NCI-H2196 treated with DMSO at 0.1 percent for 48 hours (cell line): ENCODE measurements at regions not wholly inside any gene's neighbourhood (a gene's known extent, or its start where the extent isn't known, plus 50 kb on each side); places are given as distances from the start of the nearest gene placed in this dataset.

Experiments
- DNase-seq: peaks from one replicate; lab custom pipeline; 2025; ENCODE audit not compliant: unreplicated experiment; lab: John Stamatoyannopoulos, UW

- DNase-seq = no peak
Observed at GRCh38 chr6:169971081-169971861, 219.8 kb downstream of the ERMARD start.

GRCh38 chr6:169970306-169970988 is 219.0 kb downstream of the ERMARD start:
- DNase-seq = no peak

GRCh38 chr6:169969372-169970099 is 218.1 kb downstream of the ERMARD start:
- DNase-seq = no peak

GRCh38 chr6:169968541-169969270 is 217.3 kb downstream of the ERMARD start:
- DNase-seq = no peak

DNA sequence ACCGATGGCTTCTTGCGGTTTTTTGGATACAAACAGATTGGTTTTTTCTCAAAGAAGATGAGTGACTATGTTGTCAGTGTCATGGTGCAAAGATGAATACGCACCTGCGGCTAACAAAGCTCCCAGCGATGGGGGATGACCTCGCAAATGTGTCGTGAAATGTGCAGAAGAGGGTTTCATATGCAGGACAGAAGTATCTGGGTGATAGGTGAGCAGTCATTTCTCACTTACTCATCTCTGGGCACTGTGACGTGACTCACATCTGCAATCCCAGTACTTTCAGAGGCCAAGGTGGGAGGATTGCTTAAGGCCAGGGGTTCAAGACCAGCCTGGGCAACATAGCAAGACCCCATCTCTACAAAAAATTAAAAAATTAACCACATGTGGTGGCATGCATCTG is 216.3 kb downstream of the ERMARD start:
- no peak for DNase-seq

GRCh38 chr6:169966312-169967181 is 215.1 kb downstream of the ERMARD start:
- DNase-seq = no peak

GRCh38 chr6:169965657-169966311 is 214.4 kb downstream of the ERMARD start:
- no peak for DNase-seq

GRCh38 chr6:169965239-169965638 is 213.8 kb downstream of the ERMARD start:
- no peak for DNase-seq

GRCh38 chr6:169964486-169965180 is 213.2 kb downstream of the ERMARD start:
- no peak for DNase-seq

GRCh38 chr6:169963581-169964297 is 212.3 kb downstream of the ERMARD start:
- no peak for DNase-seq

DNA sequence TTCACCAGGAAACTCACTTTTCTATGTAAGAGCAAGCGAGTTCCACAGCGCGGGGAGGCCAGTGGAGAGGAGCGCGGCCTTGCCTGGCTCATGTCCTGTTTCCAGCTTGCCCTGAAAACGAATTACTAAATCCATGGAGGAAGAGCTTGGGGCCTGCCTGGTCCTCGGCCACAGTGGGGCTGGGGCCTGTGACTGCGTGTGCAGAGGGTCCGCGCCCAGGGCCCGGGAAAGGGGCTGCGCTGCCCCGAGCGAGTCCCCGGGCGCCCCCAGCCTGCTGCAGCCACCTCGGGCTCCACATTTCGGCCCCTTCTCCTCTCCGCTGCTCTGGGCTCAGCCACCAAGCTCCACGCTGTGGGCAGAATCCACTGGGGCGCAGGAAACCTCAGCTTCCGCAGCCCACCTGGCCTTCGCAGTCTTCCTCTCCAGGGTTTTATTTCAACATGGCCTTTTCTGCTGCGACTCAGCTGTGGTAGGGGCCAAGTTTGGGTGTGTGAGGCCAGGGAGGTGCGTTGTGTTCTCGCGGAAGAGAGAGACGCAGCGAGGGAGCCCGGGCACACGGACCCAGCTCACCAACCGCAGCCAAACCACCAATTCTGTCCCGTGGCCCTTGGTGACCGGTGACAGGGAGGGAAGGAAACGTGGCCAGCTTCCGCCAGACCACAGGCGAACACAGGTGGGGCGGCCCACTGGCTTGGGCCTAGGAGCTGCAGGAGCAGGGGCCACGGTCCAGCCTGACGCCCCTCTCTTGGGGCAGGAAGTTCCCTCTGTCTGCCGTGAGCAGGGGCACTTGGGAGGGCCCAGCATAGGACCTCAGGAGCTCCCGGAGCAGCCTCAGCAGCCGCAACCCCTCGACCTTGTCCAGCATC is 211.4 kb downstream of the ERMARD start:
- DNase-seq = no peak

DNA sequence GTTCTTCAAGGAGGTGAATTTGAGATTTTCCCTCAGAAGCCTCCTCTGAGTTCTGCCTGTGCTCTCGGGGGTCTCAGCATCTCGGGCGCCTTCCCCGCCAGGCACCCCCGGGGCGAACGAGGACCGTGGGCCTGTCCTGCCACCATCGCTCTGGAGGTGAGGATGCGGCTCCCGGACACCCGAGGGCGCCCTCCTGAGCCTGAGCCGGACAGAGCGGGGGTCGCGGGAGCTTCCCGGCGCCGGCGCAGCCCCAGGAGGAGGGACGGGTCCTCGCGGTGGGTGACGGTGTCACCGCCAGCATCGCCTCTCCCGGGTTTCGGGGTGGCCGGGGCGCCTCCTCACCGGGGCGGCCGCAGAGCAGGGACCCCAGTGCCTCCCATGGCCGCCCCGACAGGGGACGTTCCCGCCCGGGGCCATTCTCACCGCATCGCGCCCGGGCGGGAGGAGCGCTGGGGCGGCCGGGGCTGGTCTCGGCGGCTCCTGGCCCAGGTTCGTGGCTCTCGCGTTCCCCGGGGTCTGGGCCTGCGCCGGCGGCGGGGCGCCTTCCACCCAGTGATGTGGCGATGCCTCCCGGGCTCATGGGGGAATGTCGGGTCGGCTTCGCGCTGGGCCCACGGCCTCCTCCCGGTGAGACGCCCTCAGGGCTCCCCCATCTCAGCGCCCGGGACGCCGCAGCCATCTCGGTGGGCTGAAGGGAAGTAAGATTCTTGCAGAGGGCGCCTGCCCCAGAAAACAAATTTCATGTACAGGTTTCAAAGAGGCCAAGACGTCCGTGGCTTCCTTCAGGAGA is 210.5 kb downstream of the ERMARD start:
- no peak for DNase-seq

GRCh38 chr6:169960886-169961611 is 209.6 kb downstream of the ERMARD start:
- DNase-seq = no peak

DNA sequence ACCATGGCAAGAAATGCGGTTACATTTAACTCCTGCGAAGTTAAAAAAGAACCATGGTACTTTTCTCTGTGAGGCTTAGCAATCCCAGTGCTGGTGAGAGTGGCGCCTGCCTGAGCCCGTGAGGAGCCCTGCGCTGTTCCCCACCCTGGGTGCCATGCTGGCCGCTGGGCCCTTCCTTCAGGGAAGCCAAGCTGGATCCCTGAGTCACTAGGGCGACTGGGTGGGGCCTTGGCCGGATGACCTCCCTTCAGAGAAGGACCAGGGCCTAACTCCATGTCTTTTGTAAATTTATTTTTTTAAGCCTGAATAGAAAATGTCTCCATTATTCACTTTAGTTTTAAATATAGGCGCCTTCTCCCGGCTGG is 209.1 kb downstream of the ERMARD start:
- no peak for DNase-seq

- DNase-seq = no peak
Observed at GRCh38 chr6:169960003-169960344, 208.6 kb downstream of the ERMARD start.
